Gastroesophageal sphincter (tissue), 3 donors: ENCODE measurements at regions not wholly inside any gene's neighbourhood (a gene's known extent, or its start where the extent isn't known, plus 50 kb on each side); places are given as distances from the start of the nearest gene placed in this dataset.

ENCODE experiments used
- CTCF ChIP-seq, 4 experiments: fragments of 200-600 bp in 2 of 4; fragments of 450-650 bp in 2 of 4; sonication (generic) in 1 of 4; IDR thresholded peaks; one replicate each; pipeline ENCODE4 v1.5.1; 2017 to 2019; ENCODE audit warnings: antibody characterized with exemption in 4 of 4, mild to moderate bottlenecking in 2 of 4, moderate library complexity in 2 of 4
- EP300 ChIP-seq: sonication (generic); formaldehyde crosslinking; IDR thresholded peaks from one replicate; pipeline ENCODE4 v1.6.1; 2017; ENCODE audit warnings: antibody characterized with exemption, mild to moderate bottlenecking
- POLR2A ChIP-seq, 2 donors: fragments of 450-650 bp; IDR thresholded peaks; one replicate each; pipeline ENCODE4 v1.6.1; 2017; ENCODE audit warnings: antibody characterized with exemption in 2 of 2, mild to moderate bottlenecking in 2 of 2, moderate library complexity in 1 of 2

- no peak for TF ChIP-seq CTCF (IDR thresholded peaks at IDR 0.05)
- no peak for TF ChIP-seq EP300
- no peak for TF ChIP-seq POLR2A (IDR thresholded peaks at IDR 0.05)
Measured at GRCh38 chr22:42196454-42196853, 65.8 kb upstream of the CYP2D6 start.
